GM21390 (cell line): ENCODE measurements at regions not wholly inside any gene's neighbourhood (a gene's known extent, or its start where the extent isn't known, plus 50 kb on each side); places are given as distances from the start of the nearest gene placed in this dataset.
"Not testable (repeated sequence)": the region's sequence is repeated elsewhere in the genome, so short reads cannot be mapped to it uniquely, and the experiment has no call there.

Source experiments
- ATAC-seq: cut with Tn5 transposase; IDR thresholded peaks from one replicate; pipeline ENCODE4 v1.9.1; 2021; ENCODE audit not compliant: unreplicated experiment

DNA sequence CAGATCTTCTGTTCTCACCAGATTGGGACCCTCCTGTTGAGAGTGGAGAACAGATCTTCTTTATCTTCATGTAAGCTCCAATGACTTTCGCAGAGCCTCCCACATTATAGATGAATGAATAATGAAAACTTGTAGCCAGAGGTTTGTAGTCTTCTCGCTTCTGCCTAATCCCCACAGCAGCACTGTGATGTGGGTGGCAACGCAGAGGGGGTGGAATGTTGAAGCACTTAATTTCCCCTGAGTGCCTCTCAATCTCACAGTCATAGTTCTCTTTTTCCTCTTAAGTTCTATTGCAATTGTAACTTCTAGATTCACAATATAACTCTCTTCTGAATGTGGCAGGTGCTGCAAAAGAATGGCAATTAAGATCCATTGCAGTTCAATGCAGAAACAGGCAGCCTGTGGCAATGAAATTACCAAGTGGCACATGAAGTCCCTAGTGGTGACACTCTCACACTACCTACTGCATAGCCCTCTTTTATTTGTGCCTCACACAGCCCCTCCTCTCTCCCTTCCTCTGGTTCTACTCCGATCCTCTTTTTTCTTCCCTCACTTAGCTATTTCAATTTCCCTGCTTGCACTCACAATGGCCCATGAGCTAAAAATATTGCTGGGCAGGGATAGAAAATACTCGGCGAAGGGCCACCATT lies 281.9 kb downstream of the UBE3D start:
- ATAC-seq, result no peak

- ATAC-seq, result no peak
Measured at GRCh38 chr6:82785206-82785605, 280.4 kb downstream of the UBE3D start.

DNA sequence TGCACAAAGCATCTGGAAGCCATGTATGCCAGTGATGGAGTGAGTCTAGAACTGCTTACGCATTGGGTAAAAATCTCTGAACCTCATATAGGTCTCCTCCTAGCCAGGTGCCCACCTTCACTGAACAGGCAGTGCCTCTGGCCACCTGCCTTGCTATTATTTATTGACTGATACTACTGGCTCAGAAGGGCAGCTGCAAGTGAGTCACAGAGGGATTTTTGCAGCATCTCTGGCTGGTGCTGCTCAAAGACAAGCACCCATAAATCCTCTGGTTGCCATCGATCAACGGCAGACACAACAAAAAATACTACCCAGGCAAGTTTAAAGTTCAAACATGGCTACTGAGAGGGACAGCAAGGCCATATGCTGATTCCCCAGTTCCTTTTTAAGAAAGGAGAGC lies 279.4 kb downstream of the UBE3D start:
- ATAC-seq, result no peak

DNA sequence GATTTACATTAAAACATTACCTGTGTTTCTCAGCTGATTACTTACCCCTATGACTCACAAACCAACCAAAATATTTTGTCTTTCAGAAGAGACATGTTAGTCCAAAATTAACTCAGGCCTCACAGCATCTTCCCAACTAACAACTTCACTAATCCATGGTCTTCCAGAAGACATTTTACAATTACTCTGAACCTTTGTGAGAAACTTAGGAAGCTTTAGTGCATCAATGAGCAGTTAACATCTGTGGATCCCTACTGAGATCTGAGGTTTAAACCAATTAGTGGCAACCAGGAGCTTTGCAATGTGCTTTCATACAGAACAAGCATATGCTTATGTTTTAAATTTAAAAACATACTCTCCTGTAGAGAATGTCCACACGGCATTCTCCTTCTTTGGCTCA lies 269.7 kb downstream of the UBE3D start:
- ATAC-seq, result no peak

DNA sequence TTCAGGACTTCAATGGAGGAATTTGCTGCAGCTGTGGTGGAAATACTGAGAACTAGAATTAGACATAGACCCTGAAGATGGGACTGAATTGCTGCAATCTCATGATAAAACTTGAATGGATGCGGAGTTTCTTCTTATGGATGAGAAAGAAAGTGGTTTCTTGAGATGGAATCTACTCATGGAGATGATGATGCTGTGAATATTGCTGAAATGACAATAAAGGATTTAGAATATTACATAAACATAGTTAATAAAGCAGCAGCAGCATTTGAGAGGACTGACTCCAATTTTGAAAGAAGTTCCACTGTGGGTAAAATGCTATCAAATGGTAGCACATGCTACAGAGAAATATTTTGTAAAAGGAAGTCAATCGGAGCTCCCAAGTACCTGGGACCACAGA lies 264.6 kb downstream of the UBE3D start:
- no peak for ATAC-seq

DNA sequence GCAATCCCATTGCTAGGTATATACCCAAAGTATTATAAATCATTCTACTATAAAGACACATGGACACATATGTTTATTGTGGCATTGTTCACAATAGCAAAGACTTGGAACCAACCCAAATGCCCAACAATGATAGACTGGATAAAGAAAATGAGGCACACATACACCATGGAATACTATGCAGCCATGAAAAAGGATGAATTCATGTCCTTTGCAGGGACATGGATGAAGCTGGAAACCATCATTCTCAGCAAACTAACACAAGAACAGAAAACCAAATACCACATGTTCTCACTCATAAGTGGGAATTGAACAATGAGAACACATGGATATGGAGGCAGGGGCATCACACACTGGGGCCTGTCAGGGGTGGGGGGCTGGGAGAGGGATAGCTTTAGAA lies 249.4 kb downstream of the UBE3D start:
- not testable (repeated sequence) for ATAC-seq

- ATAC-seq, result no peak
Measured at GRCh38 chr6:82818727-82819126, 246.9 kb downstream of the UBE3D start.

- ATAC-seq, result no peak
Measured at GRCh38 chr6:82823361-82823760, 242.3 kb downstream of the UBE3D start.

DNA sequence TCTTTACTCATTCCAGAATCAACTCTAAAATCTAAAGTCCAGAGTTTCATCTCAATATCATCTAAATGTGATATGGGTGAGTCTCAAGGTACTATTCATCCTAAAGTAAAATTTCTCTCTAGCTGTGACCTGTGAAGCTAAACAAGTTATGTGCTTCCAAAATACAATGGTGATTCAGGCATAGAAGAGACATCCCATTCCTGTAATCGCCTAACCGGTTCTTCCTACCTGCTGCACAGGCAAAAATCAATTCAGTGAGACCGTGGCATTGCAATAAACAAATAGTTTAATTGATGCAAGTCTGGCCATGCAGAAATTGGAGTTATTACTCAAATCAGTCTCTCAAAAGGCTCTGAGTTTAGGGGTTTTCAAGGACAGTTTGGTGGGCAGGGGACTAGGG lies 232.8 kb downstream of the UBE3D start:
- ATAC-seq, result no peak

GRCh38 chr6:82833481-82833880 lies 232.2 kb downstream of the UBE3D start:
- no peak for ATAC-seq

- ATAC-seq, result no peak
Measured at GRCh38 chr6:82836022-82836575, 229.5 kb downstream of the UBE3D start.

DNA sequence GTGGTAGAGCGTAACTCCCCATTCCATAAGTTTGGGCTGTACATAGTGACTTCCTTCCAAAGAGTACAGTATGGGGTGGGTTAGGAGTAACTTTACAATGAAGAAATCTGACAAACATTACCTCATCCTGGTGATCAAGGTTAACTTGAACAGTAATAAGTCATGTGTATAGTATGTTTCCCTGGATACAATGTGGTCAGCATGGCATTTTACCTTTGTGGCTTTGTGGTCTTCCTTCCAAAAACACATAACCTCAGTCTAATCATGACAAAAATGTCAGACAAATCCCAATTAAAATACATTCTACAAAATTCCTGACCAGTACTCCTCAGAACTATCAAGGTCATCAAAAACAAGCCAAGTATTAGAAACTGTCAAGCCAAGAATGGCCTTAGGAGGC lies 225.1 kb downstream of the UBE3D start:
- no peak for ATAC-seq

DNA sequence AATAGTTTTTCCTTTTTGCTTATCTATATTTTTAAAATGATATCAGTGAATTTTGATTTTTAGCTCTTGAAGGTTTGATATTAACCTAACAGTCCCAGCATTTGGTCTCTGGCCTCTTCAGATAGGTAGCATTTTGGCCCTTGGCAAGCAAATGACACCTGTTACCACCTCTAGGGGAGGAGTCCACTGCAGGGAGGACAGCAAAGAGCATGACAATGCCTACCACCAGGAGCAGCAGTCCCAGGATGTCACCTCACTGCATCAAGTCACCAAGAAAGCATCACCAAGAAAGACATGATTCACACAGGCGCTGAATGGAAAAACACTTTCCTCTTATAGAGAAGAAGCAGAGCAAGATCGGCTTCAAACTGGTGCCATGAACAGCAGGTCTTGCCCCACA lies 224.3 kb downstream of the UBE3D start:
- no peak for ATAC-seq
